ENCODE measurements at regions not wholly inside any gene's neighbourhood (a gene's known extent, or its start where the extent isn't known, plus 50 kb on each side); places are given as distances from the start of the nearest gene placed in this dataset.
"Not testable (repeated sequence)": the region's sequence is repeated elsewhere in the genome, so short reads cannot be mapped to it uniquely, and the experiment has no call there.

DNA sequence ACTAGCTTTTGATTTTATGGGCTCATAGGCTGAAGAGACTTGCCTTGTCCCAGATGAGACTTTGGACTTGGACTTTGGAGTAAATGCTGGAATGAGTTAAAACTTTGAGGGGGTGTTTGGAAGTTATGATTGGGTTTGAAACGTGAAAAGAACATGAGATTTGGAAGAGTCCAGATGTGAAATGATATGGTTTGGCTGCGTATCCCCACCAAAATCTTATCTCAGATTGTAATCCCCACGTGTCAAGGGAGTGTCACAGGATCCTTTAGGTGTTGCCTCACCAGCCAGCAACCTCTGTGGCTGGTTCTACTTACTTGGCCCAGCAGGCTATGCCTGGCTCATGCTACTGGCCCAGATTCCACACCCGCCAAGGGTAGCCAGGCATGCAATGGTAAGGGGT, 119.6 kb upstream of the NPY start:
- no peak overlapping the region for H3K27ac Mint-ChIP-seq
- H3K4me1 Mint-ChIP-seq, result no peaks in the 10 kb centered on the region
- peaks cover 43% of the 10 kb centered on the region for H3K9me3 ChIP-seq (ENCODE audit: control insufficient read depth, low read length)
- H3K4me3 ChIP-seq (ENCODE audit: low read length), result peak overlapping the region; percentile 56
- no peaks in the 10 kb centered on the region for H3K27me3 Mint-ChIP-seq (ENCODE audit: insufficient read depth)
- H3K36me3 Mint-ChIP-seq (ENCODE audit: low read depth), result peaks cover 10% of the 10 kb centered on the region
- TF ChIP-seq, protein P1, sequence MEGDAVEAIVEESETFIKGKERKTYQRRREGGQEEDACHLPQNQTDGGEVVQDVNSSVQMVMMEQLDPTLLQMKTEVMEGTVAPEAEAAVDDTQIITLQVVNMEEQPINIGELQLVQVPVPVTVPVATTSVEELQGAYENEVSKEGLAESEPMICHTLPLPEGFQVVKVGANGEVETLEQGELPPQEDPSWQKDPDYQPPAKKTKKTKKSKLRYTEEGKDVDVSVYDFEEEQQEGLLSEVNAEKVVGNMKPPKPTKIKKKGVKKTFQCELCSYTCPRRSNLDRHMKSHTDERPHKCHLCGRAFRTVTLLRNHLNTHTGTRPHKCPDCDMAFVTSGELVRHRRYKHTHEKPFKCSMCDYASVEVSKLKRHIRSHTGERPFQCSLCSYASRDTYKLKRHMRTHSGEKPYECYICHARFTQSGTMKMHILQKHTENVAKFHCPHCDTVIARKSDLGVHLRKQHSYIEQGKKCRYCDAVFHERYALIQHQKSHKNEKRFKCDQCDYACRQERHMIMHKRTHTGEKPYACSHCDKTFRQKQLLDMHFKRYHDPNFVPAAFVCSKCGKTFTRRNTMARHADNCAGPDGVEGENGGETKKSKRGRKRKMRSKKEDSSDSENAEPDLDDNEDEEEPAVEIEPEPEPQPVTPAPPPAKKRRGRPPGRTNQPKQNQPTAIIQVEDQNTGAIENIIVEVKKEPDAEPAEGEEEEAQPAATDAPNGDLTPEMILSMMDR (conservative IDR thresholded peaks at IDR 0.05), result no peak
- H3K4me1 ChIP-seq (ENCODE audit: control insufficient read depth, insufficient read depth, low read length), result no peaks in the 10 kb centered on the region
- H3K27ac ChIP-seq (ENCODE audit: low read depth, low read length), result no peak overlapping the region
- no peak for DNase-seq
- no peak overlapping the region for H3K9ac ChIP-seq (ENCODE audit: extremely low read depth, low read length, poor library complexity, severe bottlenecking)
- peaks cover 39% of the 10 kb centered on the region for H3K9me3 Mint-ChIP-seq
- 95 to 96% methylated on average over 4 of the region's 4 CpGs for WGBS, 2 experiments (ENCODE audit: insufficient coverage in 1 of 2, insufficient read length in 1 of 2)
- H3K36me3 ChIP-seq (ENCODE audit: control insufficient read depth, insufficient read depth, low read length), result no peaks in the 10 kb centered on the region
- no peak overlapping the region for H3K4me3 Mint-ChIP-seq
- no peaks in the 10 kb centered on the region for H3K27me3 ChIP-seq (ENCODE audit: control insufficient read depth, insufficient read depth, low read length, poor library complexity, severe bottlenecking)

DNA sequence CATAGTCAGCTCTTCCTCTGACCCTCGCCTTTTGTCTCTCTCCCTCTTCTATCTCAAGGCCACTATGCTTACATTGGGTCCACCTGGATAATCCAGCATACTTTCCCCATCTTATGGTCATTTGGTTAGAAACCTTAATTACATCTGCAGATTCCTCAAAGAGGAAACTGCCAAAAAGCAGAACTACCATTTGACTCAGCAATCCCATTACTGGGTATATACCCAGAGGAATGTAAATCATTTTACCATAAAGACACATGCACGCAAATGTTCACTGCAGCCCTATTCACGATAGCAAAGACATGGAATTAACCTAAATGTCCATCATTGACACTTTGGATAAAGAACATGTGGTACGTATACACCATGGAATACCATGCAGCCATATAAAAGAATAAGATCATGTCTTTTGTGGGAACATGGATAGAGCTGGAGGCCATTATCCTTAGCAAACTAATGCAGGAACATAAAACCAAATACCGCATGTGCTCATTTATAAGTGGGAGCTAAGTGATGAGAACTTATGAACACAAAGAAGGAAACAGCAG, 114.8 kb upstream of the NPY start:
- Histone ChIP-seq H3K9ac (ENCODE audit: extremely low read depth, low read length, poor library complexity, severe bottlenecking) (no peak overlapping the region), H3K36me3 (ENCODE audit: control insufficient read depth, insufficient read depth, low read length) (no peaks in the 10 kb centered on the region), H3K27ac (ENCODE audit: low read depth, low read length) (no peak overlapping the region), H3K9me3 (ENCODE audit: control insufficient read depth, low read length) (peaks cover 26% of the 10 kb centered on the region), H3K4me3 (ENCODE audit: low read length) (no peak overlapping the region), H3K27me3 (ENCODE audit: control insufficient read depth, insufficient read depth, low read length, poor library complexity, severe bottlenecking) (no peaks in the 10 kb centered on the region), H3K4me1 (ENCODE audit: control insufficient read depth, insufficient read depth, low read length) (no peaks in the 10 kb centered on the region)
- H3K4me3 Mint-ChIP-seq, result no peak overlapping the region
- peaks cover 17% of the 10 kb centered on the region for H3K4me1 Mint-ChIP-seq
- no peak for DNase-seq
- no peak overlapping the region for H3K27ac Mint-ChIP-seq
- WGBS, 2 experiments (ENCODE audit: insufficient coverage in 1 of 2, insufficient read length in 1 of 2), result 89 to 95% methylated on average over 5 of the region's 5 CpGs
- TF ChIP-seq, protein P1 (conservative IDR thresholded peaks at IDR 0.05), result no peak
- H3K36me3 Mint-ChIP-seq (ENCODE audit: low read depth), result peaks cover 6% of the 10 kb centered on the region
- peaks cover 21% of the 10 kb centered on the region for H3K9me3 Mint-ChIP-seq
- no peaks in the 10 kb centered on the region for H3K27me3 Mint-ChIP-seq (ENCODE audit: insufficient read depth)

DNA sequence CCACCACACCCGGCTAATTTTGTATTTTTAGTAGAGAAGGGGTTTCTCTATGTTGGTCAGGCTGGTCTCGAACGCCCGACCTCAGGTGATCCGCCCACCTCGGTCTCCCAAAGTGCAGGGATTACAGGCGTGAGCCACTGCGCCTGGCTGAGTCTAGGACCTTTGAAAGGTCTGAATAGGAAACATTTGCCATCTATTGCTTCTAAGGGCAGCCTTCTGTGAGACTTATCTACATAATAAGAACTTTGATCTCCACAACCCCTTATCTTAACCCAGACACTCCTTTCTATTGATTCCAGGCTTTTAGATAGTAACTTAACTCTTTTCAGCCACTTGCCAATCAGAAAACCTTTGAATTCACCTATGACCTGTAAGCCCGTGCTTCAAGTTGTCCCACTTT, 112.0 kb upstream of the NPY start:
- H3K36me3 ChIP-seq (ENCODE audit: control insufficient read depth, insufficient read depth, low read length); H3K27me3 ChIP-seq (ENCODE audit: control insufficient read depth, insufficient read depth, low read length, poor library complexity, severe bottlenecking); H3K27me3 Mint-ChIP-seq (ENCODE audit: insufficient read depth); H3K4me3 ChIP-seq (ENCODE audit: low read length); H3K9me3 ChIP-seq (ENCODE audit: control insufficient read depth, low read length); H3K4me3 Mint-ChIP-seq; H3K27ac ChIP-seq (ENCODE audit: low read depth, low read length); H3K9ac ChIP-seq (ENCODE audit: extremely low read depth, low read length, poor library complexity, severe bottlenecking); DNase-seq; H3K36me3 Mint-ChIP-seq (ENCODE audit: low read depth); H3K4me1 ChIP-seq (ENCODE audit: control insufficient read depth, insufficient read depth, low read length); H3K9me3 Mint-ChIP-seq; H3K27ac Mint-ChIP-seq: not testable (repeated sequence)
- peaks cover 17% of the 10 kb centered on the region for H3K4me1 Mint-ChIP-seq
- 93 to 94% methylated on average over 6 to 9 of the region's 9 CpGs for WGBS, 2 experiments (ENCODE audit: insufficient coverage in 1 of 2, insufficient read length in 1 of 2)

DNA sequence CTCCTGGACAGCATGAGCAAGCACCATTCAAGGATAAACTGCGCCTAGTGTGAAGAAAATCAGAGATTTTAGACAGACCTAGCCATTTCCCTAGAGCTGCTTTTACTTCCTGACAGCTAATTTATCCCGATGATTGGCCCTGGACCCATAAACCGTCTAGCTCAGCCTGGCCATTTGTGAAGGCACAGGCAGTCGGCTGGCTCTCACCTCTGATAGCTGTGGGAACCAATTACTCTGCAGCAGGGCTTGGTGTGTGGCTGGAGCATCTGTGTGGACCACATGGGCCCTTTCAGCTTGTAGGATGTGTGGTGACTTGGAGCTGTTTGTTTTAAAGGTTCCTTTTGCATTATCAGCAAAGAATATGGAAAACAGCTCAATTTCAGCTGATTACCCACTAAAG, 111.1 kb upstream of the NPY start:
- H3K4me3 Mint-ChIP-seq, result no peak overlapping the region
- H3K4me3 ChIP-seq (ENCODE audit: low read length), result no peak overlapping the region
- no peak overlapping the region for H3K27ac Mint-ChIP-seq
- TF ChIP-seq, protein P1 (conservative IDR thresholded peaks at IDR 0.05), result no peak
- no peak overlapping the region for H3K9ac ChIP-seq (ENCODE audit: extremely low read depth, low read length, poor library complexity, severe bottlenecking)
- H3K27me3 Mint-ChIP-seq (ENCODE audit: insufficient read depth), result peaks cover 1% of the 10 kb centered on the region
- H3K36me3 ChIP-seq (ENCODE audit: control insufficient read depth, insufficient read depth, low read length), result no peaks in the 10 kb centered on the region
- no peaks in the 10 kb centered on the region for H3K9me3 Mint-ChIP-seq
- peaks cover 17% of the 10 kb centered on the region for H3K4me1 Mint-ChIP-seq
- no peak overlapping the region for H3K27ac ChIP-seq (ENCODE audit: low read depth, low read length)
- H3K27me3 ChIP-seq (ENCODE audit: control insufficient read depth, insufficient read depth, low read length, poor library complexity, severe bottlenecking), result no peaks in the 10 kb centered on the region
- H3K36me3 Mint-ChIP-seq (ENCODE audit: low read depth), result no peaks in the 10 kb centered on the region
- H3K9me3 ChIP-seq (ENCODE audit: control insufficient read depth, low read length), result peaks cover 8% of the 10 kb centered on the region
- no peak for DNase-seq
- WGBS, 2 experiments (ENCODE audit: insufficient coverage in 1 of 2, insufficient read length in 1 of 2), result 88 to 91% methylated on average over 4 of the region's 4 CpGs
- no peaks in the 10 kb centered on the region for H3K4me1 ChIP-seq (ENCODE audit: control insufficient read depth, insufficient read depth, low read length)
